Stimulated activated CD8-positive, alpha-beta memory T cell treated with anti-CD3 and anti-CD28 coated beads, Interleukin-4, amount 100 ng/mL, for 1 hour (primary cell): ENCODE measurements at regions not wholly inside any gene's neighbourhood (a gene's known extent, or its start where the extent isn't known, plus 50 kb on each side); places are given as distances from the start of the nearest gene placed in this dataset.

Experiments used
- DNase-seq, 2 donors: peaks; one replicate each; pipeline ENCODE4 v3.0.0-alpha.2; 2020; ENCODE audit warnings: low read depth in 2 of 2, low spot score in 1 of 2

DNA sequence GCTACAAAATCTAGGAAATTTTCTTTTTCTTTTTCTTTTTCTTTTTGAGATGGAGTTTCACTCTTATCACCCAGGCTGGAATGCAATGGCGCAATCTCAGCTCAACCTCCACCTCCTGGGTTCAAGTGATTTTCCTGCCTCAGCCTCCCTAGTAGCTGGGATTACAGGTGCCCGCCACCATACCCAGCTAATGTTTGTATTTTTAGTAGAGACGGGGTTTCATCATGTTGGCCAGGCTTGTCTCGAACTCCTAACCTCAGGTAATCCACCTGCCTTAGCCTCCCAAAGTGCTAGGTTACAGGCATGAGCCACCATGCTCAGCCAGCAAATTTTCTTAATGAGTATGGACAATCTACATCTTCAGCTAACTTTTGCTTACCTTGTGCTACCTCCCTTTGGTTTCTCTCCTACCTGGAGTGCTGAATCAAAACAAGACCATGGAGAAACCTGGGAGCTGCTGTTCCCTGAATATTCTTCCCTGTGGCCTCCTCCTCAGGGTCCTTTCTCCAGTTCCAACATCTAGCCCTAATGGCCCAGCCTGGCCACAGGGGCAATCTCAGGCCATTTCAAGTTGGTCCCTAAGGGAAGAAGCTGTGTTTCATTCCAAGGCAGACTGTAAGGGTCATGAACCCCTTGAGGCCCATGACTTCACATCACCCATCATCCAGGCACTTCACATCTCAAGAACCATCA lies 74.6 kb upstream of the EGLN3 start:
- no peak for DNase-seq

DNA sequence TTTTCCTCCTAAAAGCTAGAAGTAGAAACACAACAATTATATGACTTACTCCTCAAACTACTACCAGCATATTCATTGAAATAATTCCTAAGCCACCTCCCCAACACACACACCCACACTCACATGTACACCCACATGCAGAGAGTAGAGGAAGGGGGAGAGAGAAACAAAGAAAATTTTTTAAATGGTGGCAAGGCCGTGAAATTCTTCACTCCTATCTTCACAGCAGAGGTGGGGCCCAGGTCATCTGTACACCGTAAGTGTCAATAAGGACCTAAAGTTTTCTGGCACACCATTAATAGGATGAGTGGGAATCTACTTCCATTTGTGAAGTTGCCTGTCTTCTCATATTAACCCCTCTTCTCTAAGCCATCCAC lies 73.9 kb upstream of the EGLN3 start:
- no peak for DNase-seq

DNA sequence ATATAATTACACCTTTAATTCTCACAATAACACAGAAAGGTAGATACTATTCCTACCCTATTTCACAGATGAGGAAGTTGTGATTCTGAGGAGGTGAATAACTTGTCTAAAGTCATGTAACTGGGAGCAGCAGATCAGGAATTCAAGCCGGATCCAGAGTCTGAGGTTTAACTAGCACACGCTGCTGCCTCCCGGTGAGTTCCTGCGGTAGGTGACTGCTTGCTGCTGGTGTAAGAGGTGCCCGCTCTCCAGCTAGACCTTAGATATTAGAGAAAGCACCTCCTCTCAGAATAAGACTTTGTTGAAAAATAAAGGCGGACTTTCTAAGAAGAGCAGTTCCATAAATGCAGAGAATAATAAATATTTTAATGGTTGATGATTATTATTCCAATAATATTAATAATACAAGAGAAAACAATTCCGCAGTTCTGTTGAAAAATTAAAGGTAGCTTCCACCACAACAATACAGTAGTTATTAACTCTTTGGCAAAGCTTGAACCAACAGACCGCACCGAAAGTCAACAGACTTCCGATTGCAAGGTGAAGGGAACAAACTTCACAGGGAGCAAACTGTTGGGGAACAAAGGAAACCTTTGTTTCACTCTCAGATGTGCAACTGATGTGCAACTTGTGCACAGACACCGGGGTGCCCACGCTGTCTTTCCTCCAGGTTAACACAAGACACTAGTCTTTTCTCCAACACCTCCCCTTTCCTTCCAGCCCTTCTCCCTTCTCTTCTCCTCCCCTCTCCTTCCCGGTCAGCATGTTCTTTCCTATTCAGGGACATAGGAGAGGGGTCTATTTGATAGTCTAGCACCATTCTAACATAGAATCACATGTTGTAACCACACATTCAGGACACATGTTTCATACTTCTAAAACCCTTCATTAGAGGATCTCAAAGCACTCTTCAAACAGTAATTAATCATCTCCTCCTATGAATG lies 73.2 kb upstream of the EGLN3 start:
- no peak for DNase-seq

DNA sequence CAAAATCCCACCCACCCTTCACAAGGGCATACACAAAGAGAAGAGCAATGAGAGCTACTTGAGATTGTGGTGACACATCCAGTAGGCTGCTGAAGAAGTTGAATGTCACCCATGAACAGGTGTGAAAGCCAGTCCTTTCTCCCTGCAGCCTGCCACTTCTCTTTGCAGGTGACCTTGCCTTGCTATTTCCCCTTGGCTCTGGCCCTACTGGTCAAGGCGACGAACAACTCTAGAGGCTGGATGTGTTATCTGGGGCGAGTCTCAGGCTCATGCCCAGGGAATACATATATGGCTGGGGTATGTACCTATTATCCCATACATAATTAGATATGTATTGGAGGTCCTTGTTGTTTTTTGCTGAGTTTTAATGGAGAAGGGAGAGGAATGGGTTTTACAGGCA lies 70.2 kb upstream of the EGLN3 start:
- DNase-seq: no peak

DNA sequence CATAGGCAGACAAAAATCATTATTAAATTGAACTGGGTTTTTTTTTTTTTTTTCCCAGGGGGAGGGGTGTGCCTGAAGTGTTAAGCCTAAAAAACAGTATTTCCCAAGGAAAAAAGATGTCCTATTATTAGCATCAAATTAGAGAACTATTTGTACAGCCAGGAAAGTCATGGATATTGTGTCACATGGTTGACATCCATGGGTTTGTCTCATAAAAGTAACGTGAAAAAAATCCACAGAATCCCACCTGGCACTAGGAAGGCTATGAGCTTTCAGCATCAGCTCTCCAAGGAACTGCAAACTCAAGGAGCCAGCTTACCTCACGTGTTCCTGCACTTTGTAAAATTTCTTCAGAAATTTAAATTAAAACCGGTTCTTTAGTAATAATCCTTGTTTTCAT lies 69.1 kb upstream of the EGLN3 start:
- no peak for DNase-seq

DNA sequence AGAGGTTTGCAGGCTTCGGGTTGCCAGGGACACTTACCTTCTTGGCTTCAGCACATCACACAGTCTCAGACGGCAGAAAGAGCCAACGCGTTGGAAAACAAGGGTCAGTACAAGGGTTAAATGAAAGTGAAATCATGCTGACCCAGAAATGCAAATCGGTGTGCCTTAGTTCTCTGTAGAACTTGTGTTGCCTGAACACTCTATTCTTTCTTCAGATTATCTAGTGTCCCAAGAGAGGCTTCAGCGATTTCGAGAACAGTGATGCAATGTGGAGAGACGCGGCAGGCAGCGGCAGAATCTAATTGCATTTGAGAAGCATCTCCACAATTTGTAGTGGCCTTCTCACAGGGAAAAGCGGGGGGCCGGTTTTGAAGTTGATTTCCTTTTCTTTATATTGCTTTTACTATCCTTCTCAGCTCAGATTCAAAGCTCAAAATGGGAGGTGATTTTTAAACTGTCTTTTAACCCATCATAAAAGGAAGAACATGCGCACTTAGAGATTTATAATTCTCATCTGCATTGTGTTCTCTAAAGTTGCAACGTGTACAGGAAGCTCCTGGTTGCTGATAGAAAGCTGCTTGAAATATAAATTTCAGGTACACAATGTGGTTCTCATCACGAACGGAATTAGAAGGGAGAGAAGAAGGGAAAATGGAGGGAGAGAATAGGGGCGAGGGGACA lies 67.8 kb upstream of the EGLN3 start:
- no peak for DNase-seq

DNA sequence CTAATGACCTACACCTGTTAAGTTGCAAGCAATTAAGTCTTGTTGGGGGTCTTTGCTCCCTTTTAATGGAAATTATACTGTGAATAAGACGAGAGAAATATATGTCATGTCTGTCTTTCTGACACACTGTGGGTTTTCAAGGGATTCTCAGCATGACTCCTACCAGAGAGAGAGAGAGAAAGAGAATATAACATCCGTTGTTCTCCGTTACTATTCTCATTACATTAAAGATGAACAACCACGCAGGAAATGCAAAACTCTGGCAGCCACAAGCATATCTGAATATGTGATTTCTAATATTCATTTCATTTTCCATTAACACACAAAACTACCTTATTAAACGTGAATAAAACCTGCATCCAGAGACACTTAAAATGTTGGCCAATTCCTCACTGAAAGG lies 67.3 kb upstream of the EGLN3 start:
- DNase-seq: no peak

DNA sequence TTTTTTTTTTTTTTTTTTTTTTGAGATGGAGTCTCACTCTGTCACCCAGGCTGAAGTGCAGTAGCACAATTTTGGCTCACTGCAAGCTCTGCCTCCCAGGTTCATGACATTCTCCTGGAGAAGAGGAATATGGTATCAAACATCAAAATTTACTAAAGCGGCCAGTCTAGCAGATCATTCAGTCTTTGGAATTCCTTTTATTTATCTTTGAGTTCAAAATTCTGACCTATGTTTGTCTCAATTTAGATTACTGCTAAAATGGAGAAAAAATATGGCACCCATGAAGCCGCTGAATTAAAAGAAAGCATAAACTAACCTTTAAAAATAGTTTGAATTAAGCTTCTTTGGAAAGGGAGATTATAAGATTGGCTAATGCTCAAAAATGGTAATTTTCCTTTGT lies 64.5 kb upstream of the EGLN3 start:
- no peak for DNase-seq

DNA sequence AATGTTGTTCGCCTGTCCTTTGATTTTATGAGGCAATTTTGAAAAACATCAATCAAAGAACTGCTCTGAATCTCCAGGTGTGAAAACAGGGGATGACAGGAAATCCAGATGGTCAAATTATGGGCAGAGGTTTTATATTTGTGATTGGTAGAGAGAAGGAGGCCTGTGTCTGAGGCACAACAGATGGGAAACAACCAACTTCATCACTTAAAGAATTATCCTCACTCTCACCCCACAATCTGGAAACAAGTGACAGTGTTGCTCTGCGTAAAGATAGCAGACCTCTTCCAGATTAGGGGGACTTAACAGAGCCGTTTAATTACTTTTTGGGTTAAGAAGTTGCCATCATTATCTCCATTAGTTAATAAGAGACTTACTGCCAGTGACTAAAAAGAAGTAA lies 64.1 kb upstream of the EGLN3 start:
- no peak for DNase-seq

DNA sequence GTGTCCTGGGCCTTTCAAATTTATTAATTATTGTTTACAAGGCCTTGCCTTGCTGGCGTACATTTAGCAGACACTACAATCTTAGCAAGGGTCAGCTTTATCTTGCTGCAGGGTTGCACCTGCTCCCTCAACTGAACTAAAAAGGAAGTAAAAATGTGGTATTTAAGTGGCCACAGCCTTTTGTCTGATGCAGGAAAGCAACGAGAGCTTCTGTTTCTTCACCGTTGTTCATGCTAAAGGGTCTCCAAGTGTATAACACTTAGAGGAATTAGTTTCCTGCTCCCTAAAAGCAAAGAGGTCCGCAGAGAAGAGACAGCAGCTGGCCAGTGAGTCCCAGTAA lies 62.8 kb upstream of the EGLN3 start:
- DNase-seq: no peak

DNA sequence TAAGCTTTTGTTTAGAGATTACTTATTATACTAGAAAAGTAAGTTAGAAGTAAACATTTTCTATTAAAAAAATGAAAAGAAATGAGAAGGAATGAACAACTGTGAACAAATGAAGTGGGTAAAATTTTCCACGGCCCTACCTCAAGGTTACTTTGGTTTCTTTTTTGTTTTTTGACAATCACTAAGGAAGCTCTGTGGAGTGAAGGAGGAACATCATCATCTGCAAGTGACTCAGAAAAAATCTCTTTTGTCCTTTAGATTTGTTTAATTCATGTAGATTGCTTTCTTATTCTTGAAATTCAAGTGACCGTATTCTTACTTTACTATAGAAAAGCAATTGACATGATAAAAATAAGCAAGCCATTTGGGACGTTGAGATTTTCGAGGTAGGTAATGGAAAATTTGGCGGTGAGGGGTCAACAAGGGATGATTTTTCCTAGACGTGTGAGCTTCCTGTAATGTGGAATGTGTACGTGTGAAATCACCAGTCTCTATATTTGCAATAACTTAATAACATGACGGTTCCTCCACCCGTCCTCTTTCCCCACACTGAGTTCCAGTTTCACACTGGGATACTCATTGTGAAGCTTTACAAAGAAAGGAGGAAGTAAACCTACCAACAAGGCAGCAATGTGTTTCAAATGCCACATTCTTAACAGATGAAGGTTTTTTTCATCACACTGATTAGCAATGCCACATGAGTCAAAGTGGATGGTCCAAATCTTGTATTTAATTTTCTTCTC lies 62.3 kb upstream of the EGLN3 start:
- DNase-seq: no peak

DNA sequence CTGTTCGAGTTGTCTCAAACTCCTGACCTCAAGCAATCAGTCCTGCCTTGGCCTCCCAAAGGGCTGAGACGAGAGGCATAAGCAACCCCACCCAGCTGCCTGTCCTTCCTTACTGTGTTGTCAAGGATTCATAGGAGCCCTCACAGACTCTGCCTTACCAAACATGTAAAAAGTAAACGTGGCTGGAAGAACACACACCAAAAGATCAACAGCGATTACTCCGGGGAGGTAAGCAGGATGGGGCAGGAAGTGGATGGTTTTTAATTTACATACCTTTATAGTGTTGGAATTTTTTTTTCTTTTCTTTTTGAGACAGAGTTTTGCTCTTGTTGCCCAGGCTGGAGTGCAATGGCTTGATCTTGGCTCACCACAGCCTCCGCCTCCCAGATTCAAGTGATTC lies 61.5 kb upstream of the EGLN3 start:
- no peak for DNase-seq

DNA sequence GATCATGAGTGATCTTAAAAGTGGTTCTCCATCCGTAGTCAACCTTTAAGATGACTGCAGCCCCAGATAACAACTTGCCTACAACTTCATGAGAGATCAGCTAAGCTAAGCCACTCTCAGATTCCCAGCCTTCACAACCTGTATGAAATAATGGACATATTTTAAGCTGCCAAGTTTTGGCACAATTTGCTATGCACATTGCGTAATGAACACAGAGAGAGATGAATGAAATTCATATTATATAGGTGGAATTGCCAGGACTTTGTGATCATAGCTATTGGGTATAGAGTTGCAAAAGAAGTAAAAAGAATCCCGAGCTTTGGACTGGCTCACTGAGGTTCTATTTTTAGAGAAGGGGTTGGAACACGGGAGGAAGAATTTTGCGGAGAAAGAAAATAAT lies 59.1 kb upstream of the EGLN3 start:
- DNase-seq: no peak

DNA sequence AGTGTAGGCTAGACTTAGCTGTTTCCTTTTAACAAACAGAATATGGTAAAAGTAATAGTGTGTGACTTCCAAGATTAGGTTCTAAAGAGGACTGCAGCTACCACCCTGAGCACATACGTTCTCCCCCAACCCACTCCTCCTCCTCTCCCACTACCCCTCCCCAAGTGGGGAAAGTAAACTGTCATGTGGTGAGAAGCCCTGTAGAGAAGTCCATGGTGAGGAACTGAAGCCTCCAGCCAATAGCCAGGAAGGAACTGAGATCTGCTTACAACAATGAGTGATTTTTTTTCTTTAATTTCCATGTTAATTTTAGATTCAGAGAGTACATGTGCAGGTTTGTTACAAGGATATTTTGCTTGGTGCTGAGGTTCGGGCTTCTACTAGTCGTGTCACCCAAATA lies 57.0 kb upstream of the EGLN3 start:
- DNase-seq: no peak

DNA sequence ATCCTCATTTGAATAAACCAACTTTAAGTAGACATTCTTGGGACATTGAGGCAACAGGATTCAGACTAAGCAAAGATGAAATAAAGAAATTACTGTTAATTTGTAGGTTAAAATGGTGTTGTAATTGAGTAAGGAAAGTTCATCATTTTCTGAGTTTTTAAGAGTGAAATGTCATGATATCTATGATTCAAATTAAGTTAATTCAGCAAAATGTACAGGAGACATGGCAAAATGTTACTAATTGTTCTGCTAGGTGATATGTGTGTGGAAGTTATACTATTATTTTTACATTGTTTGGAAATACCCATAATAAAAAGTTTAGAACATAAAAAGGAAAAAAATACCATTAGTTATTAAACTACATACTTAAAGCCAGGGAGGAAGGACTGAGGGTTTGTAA lies 55.0 kb upstream of the EGLN3 start:
- no peak for DNase-seq

DNA sequence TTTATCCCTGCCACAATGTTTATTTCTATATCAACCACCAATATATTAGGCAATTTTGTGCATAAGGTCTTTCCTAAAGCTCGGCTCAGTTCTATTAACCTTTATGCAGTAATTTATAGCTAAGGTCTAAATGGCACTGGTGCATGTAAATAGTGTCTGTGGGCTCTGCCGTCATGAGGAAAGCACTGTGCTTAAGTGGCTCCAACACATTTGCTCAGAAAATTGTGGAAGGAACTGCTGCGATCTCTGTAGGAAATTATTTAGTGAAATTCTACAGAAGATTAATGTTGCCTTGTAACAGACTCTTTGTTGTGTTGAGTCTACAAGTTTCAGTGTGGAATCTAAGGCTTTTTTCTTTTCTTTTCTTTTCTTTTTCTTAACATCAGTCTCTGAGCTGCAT lies 54.0 kb upstream of the EGLN3 start:
- DNase-seq: no peak

DNA sequence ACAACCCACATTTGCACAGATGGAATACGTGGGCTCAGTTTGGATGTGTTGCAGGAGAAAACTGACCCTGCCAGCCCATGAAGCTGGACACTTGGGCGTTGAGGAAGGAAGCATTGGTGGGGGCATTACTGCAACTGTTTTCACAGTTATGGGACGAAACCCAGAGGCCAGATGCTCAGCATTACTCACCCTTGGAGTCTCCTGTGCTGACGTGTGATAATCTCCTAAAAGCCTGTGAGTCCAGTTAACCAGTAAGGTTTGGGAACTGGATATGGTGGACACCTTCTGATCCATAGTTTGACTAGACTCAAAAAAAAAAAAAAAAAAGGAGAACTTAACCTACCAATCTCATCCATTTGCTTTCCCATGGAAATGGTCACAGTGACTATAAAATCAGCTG lies 52.8 kb upstream of the EGLN3 start:
- DNase-seq: no peak

DNA sequence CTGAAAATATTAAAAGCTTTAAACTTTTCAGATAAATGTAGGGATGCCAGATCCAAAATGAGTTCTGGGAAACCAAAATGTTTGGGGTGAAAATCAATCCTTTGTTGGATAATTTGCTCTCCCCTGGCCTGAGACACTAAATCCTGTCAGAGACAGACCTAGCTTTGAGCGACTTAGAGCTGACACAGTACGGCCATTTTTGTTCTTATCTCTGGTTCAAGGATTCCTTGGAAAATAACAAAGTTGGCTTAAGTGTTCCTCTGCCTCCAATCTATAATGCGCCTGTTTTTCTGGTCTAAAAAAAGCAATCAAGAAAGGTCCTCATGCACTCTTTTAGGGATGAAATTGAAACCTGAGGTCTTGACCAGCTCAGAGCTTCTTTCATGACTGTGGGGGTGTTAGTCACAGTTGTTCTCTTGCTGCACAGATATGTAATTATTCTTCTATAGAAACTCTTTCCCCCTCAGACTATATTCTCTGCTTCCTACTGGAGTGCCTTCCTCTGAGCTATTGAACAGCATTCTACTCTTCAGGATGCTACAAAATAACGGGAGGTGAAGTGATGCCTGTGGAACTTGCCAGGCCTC lies 52.3 kb upstream of the EGLN3 start:
- no peak for DNase-seq
